ENCODE measurements at regions not wholly inside any gene's neighbourhood (a gene's known extent, or its start where the extent isn't known, plus 50 kb on each side); places are given as distances from the start of the nearest gene placed in this dataset.

DNA sequence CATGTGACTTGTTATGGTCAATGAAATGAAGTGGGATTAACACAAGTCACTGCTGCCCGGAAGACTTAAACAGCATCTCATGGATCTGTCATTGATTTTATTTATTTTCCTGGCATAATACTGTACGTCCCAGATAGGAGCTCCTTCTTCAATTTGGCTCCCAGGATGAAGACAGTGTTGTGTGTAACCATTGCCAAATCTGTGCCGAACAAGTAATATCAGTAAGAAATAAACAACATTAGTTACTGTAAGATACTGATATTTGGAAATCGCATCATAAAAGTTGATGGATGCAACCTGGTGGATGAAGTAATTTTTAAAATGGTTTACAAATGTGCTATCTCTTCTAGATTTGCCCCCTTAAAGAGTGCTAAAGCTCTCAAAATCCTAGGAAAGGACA, 419.0 kb upstream of the MMADHC start:
- DNase-seq (ENCODE audit: low spot score) = no peak

GRCh38 chr2:150003544-150003943, 416.0 kb upstream of the MMADHC start:
- no peak for DNase-seq (ENCODE audit: low spot score)

DNA sequence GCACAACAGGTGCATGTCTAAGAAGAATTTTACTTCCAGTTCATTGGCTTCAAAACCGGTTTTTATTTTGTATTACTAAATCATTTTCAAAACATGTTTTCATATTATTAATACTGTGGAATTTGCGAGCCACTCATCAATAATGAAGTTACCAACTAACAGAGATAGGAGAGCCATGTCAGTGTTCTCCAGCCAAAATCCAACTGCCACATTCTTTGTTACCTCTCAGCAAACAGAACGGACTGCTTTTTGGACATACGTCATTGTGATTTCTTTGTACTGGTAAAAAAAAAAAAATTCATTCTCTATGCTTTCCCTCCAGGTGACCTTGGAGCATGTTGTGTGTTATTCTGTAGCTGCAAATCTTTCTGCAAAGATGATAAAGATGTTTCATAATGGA, 414.2 kb upstream of the MMADHC start:
- no peak for DNase-seq (ENCODE audit: low spot score)

- DNase-seq (ENCODE audit: low spot score) = no peak
These were observed 409.3 kb upstream of the MMADHC start for GRCh38 chr2:149996901-149997300.

DNA sequence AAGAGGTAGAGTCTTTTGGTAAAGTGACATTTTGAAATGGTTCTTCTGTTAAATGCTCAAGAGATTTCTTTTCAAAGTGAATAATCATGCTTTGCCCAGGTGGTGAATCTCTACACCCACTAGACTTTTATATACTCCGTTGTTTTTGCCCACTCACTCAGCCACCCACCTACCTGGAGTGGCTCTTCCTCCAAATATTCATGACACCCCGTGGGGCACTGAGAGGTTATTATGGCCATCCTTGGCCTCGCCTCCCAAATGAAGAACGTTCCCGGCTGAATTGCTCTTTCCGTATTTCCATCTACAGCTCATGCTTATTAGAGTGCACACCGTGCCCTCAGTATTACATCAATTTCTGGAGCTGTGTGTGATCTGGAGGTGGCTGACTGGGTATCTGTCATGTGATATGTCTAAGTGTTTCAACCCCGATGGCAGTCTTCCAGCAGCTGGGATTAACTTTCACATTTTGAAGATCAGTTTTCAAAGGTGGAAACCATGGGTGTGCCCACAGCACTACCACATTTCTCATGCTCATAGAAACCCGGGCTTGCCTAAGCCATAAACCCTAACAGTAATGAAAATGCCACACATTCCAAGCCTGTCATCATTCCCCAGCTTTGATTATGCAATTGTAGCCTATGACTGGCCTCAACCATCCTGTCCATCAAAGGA, 406.6 kb upstream of the MMADHC start:
- DNase-seq (ENCODE audit: low spot score) = no peak

DNA sequence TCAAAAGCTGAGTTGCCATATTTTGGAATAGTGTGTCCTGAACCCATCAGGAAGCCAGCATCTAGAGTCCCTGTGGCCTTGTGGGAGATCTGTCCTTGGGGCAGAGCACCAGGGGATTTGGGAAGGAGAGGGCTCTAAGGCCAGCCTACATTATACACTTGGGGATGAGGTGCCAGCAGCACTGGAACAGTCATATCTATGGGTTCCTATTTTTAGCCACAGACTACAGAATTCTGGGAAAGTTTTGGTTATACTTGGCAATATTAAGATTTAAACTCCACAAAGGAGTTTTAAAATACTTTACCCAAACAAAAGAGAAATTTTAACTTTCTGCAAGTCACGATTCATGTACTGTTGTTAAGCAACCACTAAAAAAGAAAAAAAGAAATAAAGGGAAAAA, 405.7 kb upstream of the MMADHC start:
- no peak for DNase-seq (ENCODE audit: low spot score)

GRCh38 chr2:149991576-149991975, 404.0 kb upstream of the MMADHC start:
- DNase-seq (ENCODE audit: low spot score) = no peak

GRCh38 chr2:149990965-149991364, 403.4 kb upstream of the MMADHC start:
- DNase-seq (ENCODE audit: low spot score) = no peak

DNA sequence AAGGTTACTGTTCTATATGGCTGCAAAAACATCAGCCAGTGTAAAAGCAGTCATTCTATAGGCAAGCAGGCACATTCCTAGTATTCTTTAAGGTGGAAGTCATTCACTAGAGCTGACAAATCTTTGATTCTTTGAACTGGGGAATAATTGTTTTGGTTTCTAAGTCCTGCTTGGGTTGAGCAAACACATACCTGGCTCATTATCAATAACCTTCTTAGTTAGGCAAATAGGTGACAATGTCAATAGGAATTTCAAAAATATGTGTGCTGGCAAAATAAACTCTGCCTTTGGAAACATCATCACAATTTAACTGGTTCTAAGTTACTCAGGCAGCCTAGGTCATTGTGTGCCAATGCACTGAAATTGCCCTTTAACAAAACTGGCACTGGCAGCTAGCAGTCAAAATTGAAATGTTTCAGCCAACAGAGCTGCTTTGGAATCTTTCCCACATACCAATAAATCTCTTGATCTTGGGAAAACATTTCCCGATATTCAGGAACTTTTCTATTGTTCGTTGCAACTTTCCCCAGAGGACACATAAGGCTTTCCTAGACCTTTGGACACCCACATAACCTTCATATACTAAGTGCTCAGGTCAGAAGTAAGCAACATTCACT, 402.0 kb upstream of the MMADHC start:
- DNase-seq (ENCODE audit: low spot score) = no peak

- no peak for DNase-seq (ENCODE audit: low spot score)
These were observed 400.8 kb upstream of the MMADHC start for GRCh38 chr2:149988361-149988760.

DNA sequence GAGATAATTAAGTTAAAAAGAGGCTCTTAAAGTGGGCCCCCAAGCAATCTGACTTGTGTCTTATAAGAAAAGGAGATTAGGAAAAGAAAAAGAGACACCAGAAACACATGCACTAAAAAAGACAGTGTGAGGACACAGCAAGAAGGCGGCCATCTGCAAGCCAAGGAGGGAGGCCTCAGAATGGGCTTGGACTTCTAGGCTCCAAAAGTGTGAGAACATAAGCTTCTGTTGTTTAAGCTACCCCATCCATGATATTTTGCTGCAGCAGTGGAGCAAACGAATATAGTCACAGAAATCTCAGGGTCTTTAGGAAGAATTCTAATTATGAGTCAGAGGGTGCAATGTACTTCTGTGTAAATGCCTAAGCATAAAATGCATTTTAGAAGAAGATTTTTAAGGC, 399.3 kb upstream of the MMADHC start:
- no peak for DNase-seq (ENCODE audit: low spot score)

GRCh38 chr2:149984311-149984710, 396.7 kb upstream of the MMADHC start:
- DNase-seq (ENCODE audit: low spot score) = no peak

DNA sequence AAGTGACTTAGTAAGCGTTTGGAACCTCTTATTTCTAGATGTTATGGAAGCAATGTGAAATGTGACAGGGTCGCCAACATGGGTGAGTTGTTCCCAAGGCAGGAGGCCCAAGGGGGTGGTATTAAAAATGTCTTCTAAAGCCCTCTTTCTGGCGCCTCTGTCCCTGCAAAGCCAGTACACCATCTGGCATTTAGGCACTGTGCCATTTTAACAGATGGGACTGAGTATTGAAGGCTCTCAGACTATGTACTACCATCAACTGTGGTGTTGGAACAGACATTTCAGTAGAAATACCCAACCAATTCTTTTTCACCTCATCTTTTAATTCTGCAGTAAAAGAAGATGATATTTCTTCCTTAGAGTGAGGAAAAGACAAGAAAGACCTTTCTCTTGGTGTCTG, 384.5 kb upstream of the MMADHC start:
- no peak for DNase-seq (ENCODE audit: low spot score)

GRCh38 chr2:149954981-149955600, 367.5 kb upstream of the MMADHC start:
- no peak for DNase-seq (ENCODE audit: low spot score)

DNA sequence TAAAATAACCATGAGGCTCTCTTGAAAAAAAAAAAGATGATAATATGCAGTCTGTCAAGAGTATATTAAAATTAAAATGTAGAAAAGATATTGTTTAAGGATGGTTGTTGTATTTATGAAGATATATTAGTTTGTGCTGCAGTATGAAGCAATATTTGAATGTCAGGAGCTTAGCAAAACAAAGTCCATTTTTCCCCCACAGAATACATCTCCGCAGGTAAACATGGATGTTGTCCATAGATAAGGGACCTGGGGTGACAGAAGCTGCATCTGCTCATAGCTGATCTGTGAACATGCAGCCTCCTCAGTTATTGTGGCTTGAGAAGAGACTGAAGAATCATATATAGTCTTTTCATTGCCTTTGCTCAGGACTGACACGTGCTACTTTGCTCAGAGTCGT, 366.1 kb upstream of the MMADHC start:
- no peak for DNase-seq (ENCODE audit: low spot score)

DNA sequence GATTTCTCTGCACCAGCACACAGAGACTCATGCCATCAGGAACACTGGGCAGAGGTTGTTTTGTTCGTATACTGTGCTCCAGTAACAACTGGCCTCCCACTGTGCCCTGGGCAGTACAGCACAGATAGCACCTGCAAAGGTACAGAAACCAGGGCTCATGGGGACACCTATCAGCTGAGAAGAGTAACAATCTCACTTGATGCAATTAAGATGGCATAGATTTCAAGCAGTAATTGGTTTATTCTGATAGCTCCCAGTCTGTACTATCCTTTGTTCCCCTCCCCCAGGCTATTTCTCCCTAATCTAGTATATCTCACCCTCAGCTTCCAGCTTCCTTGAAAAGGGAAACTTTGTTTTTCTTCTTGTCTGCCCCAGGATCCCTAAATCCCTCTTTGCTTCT, 343.9 kb upstream of the MMADHC start:
- DNase-seq (ENCODE audit: low spot score) = no peak

DNA sequence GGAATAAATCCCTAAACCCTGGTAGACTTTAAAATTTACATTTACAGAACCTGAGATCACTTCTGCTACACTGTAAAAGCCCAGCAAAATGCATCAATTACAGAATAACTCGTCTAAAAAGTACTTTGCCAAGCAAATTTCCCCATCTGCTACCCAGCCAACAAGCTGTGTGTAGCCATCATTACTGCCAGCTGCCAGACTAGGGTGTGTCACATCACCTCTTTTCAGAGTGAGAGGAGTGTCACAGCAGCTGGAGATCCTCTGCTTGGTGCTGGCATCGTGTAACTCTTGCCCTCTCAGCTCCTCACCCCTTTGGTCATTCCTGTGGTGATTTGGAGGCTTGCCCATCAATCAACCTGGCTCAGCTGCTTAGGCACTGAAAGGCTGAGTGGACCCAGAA, 340.4 kb upstream of the MMADHC start:
- DNase-seq (ENCODE audit: low spot score) = no peak

DNA sequence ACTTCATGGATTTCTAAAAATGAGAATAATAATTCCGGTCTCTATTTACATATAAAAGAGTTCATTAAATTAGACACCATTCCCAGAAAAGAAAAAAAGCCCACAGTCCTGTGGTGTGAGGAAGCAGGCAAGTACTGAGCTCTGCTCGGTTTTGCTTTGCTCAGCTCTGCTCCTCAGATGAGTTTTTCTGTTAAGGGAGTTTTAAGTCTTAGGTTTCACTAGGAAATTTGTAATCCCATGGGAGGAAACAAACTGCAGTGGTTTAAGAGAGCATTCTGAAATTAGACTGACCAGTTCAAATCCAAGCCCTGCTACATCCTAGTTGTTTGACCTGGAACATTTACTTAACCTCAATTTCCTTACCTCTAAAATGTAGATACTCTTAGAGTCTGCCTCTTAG, 338.6 kb upstream of the MMADHC start:
- DNase-seq (ENCODE audit: low spot score) = no peak

DNA sequence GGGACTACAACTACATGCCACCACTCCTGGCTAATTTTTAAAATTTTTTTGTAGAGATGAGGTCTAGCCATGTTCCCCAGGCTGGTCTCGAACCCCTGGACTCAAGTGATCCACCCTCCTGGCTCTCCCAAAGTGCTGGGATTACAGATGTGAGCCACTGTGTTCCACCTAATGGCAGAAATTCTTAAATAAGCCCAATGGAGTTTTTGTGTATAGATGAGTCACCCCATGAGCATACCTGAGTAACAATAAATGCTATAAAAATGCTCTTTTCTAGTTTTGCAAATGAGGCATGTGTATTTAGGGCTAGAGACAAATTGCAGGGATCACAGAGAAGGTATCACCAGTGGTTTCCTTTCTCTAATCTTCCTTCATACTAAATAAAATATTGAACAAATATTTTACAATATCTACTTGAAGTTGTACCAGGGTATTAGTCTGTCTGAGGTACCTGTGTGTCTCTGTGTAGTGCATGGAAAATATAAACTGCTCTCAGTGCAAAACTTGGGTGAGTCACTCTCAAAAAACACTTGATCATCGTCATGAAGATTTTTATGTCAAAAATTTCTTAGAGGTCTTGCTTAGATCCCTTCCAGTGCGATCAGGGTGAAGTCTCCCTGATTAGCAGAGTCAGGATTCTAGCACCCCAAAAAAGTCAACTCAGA, 337.1 kb upstream of the MMADHC start:
- DNase-seq (ENCODE audit: low spot score) = no peak

- DNase-seq (ENCODE audit: low spot score) = no peak
These were observed 336.5 kb upstream of the MMADHC start for GRCh38 chr2:149924028-149924427.

DNA sequence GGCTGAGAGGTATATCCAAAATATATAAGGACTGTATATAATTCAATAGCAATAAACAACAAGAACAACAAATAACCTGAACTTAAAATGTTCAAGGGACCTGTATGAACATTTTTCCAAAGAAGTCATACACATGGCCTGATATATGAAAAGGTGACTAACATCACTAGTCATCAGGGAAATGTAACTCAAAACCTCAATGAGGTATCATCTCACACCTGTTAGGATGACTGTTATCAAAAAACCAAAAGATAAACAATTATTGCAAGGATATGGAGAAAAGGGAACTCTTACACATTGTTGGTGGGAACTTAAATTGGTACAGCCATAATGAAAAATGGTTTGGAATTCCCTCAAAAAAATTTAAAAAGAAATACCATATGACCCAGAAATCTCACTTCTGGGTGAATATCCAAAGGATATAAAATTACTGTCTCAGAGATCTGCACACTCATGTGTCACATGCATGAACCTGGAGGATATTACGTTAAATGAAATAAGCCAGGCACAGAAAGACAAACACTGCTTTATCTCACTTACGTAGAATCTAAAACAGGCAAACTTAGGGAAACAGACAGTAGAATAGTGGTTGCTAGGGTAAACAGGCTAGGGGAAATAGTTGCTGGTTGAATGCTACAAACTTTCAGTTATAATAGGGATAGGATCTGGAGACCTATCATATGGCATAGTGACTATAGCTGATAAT, 334.5 kb upstream of the MMADHC start:
- no peak for DNase-seq (ENCODE audit: low spot score)

DNA sequence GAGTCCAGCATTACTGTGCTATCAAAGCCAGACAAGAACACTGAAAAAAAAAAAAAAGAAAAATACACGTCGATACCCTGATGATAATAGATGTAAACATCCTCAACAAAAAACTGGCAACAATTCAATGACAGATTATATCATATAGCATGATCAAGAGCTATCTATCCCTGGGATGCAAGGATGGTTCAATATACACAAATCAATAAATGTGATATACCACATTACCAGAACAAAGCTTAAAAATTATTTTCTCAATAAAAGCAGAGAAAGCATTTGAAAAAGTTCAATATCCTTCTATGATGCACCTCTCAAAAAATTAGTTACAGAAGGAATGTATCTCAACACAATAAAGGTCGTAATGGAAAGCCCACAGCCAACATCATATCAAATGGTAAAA, 332.8 kb upstream of the MMADHC start:
- no peak for DNase-seq (ENCODE audit: low spot score)

GRCh38 chr2:149915151-149915550, 327.6 kb upstream of the MMADHC start:
- DNase-seq (ENCODE audit: low spot score) = no peak
